ENCODE measurements at regions not wholly inside any gene's neighbourhood (a gene's known extent, or its start where the extent isn't known, plus 50 kb on each side); places are given as distances from the start of the nearest gene placed in this dataset.

- no peak for TF ChIP-seq TAF1 (IDR thresholded peaks at IDR 0.05; ENCODE audit: low read depth, low read length)
- no peak for TF ChIP-seq POLR2A (IDR thresholded peaks at IDR 0.05; ENCODE audit: low read depth, low read length)
- TF ChIP-seq POU2F2 (IDR thresholded peaks at IDR 0.05; ENCODE audit: low read depth, low read length) = no peak
These were observed 1433.0 kb downstream of the UQCRFS1 start for GRCh38 chr19:27779954-27780353.

Data from GM12891 (cell line).